CD1c-positive myeloid dendritic cell (primary cell): ENCODE measurements at regions not wholly inside any gene's neighbourhood (a gene's known extent, or its start where the extent isn't known, plus 50 kb on each side); places are given as distances from the start of the nearest gene placed in this dataset.
"Not testable (repeated sequence)": the region's sequence is repeated elsewhere in the genome, so short reads cannot be mapped to it uniquely, and the experiment has no call there.

Experiments
- DNase-seq: peaks from one replicate; pipeline ENCODE4 v3.0.0-alpha.2; 2016; ENCODE audit errors: extremely low spot score

DNA sequence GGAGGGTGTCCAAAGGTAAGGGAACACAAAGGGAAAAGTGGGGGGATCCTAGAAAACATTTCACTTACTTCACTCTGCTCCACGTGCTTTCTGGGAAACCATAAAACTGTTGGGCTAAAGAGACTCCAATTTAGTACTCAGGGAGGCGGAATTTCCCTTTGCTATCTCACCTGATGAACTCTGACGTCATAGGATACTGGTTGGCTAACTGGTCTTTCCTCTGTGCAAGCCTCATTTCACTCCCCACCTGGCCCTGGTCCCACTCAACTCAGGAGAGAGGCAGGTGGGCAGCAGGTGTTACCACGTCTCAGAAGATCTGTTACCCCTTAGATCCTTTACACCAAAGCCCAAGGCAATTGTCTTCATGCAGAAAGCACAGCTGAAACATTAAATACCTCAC lies 51.8 kb upstream of the PMAIP1 start:
- no peak for DNase-seq

DNA sequence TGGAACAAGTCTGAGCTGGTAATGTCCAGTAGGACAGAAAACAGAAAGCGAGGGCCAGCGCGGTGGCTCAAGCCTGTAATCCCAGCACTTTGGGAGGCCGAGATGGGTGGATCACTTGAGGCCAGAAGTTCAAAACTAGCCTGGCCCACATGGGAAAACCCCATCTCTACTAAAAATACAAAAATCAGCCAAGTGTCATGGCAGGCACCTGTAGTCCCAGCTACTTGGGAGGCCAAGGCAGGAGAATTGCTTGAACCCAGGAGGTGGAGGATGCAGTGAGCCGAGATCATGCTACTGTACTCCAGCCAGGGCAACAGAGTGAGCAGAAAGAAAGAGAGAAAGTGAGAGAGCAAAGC lies 52.3 kb upstream of the PMAIP1 start:
- not testable (repeated sequence) for DNase-seq

DNA sequence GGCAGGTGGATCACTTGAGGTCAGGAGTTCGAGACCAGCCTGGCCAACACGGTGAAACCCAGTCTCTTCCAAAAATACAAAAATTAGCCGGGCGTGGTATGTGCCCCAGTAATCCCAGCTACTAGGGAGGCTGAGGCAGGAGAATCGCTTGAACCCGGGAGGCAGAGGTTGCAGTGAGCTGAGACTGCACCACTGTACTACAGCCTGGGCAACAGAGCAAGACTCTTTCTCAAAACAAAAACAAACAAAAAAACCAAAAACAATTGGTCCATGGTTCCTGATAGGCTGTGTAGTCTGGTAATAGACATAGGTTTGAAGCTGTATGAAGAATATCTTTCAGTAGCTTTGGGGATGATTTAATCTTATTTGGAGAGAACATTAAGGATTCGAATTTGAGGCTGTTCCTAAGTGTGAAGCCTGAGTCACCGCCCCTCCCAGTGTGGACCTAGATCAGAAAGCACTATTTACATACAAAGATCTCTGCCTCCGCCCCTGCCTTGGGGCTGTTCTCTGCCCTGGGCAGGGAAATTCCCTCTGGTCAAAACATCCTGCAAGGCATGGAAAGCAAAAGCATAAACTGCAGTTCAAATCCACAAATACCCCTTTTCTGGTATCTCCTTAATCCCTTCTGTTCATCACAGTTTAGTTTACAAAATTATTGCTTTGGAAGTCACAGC lies 52.8 kb upstream of the PMAIP1 start:
- DNase-seq = no peak

DNA sequence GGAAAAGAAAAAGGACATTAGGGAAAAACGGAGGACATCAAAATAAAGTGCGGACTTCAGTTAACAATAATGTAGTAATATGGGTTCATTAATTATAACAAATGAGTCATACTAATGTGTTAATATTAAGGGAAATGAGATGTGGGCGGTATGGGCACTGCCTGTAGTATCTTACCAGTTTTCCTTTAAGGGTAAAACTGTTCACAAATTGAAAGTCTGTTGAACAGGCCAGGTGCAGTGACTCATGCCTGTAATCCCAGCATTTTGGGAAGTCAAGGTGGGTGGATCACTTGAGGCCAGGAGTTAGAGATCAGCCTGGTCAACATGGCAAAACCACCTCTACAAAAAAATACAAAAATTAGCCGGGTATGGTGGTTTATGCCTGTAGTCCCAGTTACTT lies 56.8 kb upstream of the PMAIP1 start:
- DNase-seq = no peak

DNA sequence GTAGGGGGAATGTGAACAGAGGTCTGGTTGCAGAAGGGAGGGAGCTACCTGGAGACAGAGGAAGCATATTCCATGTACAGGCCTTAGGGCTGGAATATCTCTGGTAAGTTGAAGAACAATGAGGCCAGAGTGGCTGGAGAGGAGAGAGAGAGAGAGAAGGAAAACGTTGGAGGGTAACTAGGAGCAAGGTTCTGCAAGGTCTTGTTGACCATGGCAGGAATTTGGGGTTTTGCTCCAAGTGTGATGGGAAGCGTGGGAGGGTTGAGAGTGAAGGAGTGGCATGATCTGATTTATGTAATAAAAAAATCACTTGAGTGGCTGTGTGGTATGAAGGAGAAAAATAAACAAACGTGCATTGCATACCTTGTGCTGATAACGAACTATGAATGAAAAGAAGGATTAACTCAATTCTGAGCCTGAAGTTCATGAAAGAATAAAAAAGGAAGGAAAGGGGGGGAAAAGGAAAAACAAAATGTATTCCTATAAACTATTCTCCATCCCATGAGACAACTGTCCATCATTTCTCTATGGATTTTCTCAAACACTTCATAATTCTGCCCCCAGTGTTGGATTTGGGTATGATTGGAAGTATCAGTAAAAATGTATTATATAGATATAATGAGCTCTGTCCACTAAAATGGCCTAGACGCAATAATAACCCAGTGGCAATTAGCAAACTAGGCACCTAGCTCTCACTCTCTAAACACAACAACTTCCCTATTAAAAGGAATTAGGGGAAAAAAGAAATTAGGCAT lies 59.7 kb upstream of the PMAIP1 start:
- DNase-seq = no peak

DNA sequence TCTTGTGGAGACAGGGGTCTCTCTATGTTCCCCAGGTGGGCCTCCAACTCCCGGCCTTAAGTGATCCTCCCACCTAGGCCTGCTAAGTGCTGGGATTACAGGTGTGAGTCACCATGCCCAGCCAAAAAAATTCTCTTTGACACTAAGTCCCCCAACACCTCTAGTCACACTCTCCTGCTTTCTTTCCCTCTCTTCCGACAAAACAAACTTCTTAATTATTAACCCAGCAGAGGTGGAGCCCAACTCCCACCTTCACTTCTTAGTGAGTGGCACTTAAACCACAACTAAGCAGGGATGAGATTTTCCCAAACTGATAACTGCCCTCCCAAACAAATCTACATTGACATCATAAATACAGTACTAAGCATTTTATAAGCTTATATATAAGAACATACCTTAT lies 60.5 kb upstream of the PMAIP1 start:
- DNase-seq = no peak

DNA sequence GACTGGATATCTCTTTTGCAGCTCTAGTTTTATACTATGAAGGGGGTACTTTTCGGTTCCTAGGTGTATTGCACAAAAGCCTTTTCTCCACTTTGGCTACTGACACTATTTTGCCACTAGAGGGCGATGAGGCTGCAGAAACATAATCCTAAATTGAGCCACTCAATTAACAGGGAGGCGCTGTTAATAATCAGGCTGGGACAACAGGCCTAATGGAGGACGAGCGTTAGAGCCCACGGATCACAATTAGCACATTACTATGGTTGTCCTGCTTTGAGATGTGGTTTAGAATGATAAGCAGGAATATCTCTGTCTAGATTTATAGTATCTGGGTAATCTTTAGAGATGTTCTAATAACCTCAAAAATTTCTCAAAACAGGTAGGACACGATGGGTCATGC lies 62.2 kb upstream of the PMAIP1 start:
- DNase-seq = peak; percentile 78

DNA sequence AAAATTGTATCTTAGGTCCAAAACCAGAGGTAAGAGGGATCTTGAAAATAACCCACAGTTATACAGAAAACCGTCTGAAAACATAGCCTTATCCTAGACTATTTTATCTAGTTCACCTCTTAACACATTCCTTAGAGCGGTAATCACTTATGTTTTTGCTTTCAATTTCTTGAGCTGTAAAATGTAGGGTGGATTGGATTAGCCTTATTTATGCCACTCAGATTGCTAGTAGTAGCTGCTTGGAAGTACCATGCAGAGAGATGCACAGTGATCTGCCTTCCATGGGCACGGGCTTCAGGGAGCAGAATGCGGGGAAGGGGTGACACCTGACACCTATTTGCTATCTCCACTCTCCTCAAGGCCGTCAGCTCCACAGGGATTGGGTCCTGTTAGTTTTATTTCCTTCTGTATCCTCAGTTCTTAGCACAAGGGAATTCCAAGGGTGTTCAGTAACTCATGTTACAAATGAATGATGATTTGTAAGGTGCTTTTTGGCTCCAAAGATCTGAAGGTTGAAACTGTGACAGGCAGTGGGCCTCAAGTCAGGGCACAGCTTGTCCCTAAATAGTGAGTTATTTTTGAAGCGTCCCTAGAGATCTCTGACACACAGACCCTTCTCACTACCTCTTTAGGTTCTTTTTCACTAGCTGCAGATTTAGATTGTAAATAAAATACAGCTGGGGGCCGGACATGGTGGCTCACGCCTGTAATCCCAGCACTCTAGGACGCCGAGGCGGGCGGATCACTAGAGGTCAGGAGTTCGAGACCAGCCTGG lies 64.0 kb upstream of the PMAIP1 start:
- no peak for DNase-seq

DNA sequence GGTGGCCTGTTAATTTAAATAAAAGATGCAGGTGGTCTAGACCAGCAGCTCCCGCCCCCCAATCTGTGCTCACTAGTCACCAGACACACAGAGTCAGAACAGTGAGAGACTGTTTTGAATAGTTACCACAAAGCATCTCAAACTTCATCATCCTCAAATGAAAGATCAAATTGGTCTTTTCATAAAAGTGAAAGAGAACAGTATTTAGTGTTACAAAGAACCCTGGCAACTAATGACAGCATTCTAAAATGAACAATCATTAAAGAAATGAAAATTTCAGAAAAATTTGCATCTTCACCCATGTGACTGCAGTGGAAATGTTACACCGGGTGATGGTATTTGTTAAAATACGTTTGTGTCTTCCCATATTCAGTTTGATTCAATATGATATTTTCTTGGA lies 65.5 kb upstream of the PMAIP1 start:
- DNase-seq = no peak

DNA sequence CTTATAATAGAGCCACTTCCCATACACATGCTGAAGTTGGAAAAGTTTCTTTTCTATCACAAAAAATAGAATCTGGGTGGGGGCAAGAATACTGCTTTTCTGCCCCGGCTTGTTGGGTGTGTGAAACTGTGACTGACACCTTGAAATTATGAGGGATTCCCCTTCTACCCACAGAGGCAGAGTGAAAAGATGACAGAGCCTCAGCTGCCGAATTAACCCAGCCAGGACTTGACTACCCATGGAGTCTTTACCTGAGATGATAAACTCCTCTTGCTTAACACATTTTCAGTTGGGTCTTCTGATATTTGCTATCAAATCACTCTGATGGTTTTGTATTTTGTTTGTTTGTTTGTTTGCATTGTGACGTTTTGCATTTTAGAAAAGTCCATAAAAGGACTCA lies 66.0 kb upstream of the PMAIP1 start:
- DNase-seq = no peak

DNA sequence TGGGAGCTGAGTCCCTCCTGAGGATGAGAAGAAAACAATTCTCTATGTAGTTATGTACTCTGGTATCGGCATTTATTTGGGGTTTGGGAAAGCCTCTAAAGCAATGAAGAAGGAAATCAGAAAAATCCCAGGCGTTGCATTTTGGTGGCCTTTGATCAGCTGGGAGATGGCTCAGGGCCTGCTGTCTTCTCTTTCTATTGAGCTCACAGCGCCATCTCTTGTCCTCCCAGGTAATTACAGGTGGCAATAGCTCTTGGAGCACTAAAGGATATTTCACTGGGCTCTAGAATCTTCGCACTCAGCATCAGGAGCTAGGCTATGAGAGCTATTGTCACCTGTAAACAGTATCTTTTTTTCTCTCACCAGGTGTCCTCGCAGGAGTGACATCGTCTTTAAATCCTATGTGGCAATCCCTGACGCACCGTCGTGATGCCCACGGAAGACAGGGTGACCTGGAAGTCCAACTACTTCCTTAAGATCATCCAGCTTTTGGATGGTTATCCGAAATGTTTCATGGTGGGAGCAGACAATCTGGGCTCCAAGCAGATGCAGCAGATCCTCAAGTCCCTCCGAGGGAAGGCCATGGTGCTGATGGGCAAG lies 76.1 kb upstream of the PMAIP1 start:
- peak; percentile 32 for DNase-seq

DNA sequence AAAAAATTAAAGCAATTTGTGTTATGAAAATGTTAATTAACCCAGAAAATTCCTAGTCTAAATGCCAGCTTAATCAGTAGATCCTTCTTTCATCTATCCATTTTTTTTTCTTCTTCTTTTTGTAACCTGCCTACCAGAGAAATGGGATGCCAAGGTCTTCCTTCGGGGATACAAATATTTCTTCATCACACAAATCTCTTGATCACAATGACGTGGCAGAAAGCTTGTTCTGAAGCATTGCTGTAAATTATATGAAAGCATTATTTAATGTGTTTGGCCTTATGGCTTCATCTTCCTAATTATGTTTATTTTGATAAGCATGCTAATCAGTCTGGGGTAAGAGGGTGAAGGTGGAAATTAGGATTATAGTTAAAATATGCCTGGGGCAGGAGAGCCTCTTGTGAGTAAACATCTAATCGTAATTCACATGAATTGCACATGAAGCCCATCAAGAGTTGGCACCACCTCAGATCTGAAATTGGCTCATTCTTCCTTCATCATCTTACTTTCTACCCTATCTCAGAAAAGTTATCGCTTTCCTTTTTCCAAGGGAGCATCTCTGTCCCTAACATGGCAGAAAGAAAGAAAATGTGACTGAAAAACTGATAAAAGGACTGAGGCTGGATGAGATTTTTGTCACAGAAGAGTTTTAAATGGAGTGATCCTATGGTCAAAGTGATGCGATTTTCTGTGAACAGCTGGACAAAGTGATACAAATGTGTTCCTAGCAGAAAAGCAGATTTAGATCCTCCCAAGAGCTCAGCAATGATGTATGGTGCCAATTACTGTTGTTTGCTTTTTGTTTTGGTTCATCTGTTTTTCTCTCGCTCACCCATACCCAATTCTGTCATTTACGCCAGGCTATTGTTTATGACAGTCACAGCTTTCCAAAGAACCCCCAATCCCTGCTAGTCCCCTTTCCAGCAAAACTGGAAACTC lies 76.9 kb upstream of the PMAIP1 start:
- DNase-seq = no peak

DNA sequence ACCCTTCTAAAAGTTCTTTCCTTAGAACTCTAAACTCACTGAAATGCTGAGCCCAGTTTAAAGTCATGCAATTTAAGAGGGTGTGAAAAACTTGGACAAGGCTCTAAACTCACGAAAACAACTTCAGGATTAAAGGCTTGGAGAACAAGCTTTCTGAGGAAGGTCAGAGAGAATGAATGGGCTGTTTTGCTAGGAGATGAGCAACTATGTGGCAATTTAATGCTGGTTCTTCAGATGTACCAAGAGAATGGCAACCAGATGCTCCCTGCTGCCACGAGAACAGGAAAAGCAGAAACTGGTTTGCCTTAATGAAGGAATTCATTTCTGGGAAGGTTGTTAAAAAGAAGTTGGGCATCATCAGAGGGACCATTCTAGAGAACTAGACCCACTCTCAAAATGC lies 77.8 kb upstream of the PMAIP1 start:
- no peak for DNase-seq

DNA sequence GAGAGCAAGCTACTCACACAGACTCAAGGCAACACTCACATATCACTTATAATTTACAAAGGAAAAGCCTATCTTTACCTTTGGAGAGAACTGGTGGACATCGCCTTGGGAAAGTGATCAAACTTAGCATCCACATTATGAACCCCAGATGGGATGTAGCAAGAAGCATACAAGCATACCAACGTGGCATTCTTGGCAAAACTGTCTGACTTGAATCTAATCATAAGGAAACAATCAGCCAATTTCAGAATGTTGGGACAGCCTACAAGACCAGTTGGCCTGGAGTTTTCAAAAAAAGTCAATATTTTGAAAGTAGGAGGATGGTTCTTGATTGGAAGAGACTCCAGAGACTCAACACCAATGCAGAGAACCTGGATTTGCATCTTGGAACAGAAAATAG lies 79.1 kb upstream of the PMAIP1 start:
- no peak for DNase-seq

DNA sequence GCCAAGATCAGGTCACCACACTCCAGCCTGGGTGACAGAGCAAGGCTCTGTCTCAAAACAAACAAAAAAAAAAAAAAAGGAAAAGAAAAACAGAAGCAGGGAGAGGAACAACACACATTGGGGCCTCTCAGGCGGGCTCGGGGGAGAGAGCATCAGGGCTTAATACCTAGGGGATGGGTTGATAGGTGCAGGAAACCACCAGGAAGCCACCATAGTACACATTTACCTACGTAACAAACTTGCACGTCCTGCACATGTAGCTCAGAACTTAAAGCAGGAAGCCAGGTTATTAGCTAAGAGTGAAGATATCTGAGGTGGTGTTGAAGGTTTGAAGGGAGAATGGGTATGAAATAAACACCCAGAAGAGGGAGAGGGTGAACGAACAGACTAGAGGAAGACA lies 81.0 kb upstream of the PMAIP1 start:
- DNase-seq = no peak

DNA sequence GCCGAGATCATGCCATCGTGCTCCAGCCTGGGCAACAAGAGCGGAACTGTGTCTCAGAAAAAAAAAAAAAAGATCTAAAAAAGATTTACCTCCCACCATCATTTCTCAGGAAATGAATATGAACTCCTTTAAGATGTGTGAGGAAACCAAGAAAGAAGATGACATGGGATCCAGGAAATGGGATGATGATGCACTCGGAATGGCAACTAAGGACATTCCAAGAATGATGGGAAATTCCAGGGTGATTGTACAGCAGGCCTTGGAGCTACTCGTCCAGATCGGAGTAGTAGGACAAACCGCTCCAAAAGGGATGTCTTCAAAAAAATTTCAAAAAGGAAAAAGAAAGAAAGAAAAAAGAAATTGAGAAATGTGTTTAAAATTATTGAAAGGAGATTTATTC lies 84.9 kb upstream of the PMAIP1 start:
- DNase-seq = no peak

DNA sequence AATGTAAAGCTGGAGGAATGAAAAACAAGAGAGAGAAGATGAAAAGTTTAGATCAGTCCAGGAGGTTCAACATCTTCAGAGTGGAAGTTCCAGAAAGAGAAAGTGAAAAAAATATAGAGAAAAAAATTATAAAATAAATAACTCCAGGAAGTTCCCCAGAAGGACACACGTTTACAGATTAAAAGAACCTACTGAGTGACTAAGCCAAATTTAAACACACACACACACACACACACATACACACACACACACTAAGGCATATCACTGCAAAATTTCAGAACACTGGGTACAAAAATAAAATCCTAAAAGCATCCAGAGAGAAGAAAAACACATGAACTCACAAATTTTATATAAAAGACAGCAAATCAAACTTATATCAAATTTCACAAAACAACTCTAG lies 85.9 kb upstream of the PMAIP1 start:
- no peak for DNase-seq

DNA sequence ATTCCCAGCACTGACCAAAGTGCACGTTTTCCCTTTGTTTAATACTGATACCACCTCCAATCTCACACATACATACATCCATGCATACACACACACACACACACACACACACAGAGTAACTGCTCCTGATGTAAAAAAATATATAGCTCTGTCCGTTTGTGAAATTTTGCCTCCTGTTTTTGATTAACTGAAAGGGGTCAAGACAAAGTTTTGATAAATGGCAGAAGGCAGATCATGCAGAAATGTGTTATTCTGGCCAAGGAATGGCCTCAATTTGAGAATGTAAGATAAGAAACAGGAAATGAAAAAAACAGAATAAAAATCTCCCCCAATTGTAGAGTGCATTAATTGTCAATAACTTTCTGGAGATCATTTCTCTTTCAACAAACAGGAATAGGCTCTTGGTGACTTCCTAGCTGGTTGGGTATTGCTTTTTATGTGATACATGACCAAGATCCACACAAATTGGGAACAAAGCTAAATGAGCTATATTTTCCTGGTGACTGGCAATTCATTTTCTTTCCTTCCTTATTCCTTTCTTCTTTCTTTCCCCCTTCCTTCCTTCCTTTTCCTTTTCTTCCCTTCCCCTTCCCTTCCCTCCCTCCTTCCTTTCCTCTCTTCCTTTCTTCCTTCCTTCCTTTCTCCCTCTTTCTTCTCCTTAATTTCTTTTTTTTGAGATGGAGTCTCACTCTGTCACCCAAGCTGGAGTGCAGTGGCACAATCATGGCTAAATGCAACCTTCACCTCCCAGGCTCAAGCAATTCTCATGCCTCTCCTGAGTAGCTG lies 88.9 kb upstream of the PMAIP1 start:
- DNase-seq = no peak

DNA sequence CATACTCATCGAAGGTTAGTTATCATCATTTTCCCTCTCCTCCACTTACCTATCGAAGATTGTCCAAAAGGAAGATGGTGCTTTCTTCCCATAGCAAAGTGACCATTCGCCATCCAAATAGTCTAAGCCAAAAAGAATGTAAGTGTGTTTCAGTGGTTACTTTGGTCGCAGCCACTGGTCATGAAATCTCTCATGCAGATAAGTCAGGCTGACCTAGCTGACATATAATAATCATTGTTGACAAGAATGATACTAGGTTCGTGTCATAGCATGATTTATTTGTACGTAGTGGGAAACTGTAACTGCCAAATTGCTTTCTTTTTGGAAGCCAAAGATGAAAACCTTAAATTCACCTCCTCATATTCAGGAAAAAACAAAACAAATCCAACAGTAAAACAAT lies 89.6 kb upstream of the PMAIP1 start:
- DNase-seq = no peak

DNA sequence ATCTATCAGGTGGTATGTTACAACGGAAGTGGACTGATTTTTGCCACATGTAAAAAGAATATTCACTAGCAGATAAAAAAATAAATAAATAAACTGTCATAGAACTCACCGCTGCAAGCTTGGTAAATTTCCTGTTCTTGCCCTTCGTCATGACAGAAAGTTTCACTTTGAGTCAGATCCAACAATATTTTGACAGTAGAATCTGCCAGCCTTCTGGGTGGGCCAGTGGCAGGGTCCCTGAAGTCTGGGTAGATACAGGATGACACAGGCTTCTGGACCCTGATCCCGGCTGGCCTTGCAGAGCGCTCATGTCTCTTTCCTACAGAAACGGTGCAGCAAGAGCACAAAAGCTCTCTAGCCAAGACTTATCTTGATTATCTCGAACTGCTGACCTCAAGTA lies 97.8 kb upstream of the PMAIP1 start:
- no peak for DNase-seq

DNA sequence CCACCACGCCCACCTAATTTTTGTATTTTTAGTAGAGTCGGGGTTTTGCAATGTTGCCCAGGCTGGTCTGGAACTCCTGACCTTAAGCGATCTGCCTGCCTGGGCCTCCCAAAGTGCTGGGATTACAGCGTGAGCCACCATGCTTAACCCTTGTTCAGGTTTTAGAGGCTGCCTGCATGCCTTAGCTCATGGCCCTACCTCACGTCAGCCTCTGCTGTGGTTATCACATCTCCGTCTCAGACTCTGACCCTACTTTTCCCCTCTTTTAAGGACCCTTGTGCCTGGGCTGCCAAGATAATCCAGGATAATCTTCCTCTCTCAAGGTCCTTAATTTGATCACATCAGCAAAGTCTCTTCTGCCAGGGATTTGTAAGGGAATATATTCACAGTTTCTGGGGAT lies 98.2 kb upstream of the PMAIP1 start:
- DNase-seq = no peak
